EL (cell line): ENCODE measurements at regions not wholly inside any gene's neighbourhood (a gene's known extent, or its start where the extent isn't known, plus 50 kb on each side); places are given as distances from the start of the nearest gene placed in this dataset.
A peak's percentile ranks its signal among the peaks of the same experiment; 100 is the strongest.
"Not testable (repeated sequence)": the region's sequence is repeated elsewhere in the genome, so short reads cannot be mapped to it uniquely, and the experiment has no call there.

Source experiments
- DNase-seq: peaks from one replicate; pipeline ENCODE4 v3.0.0-alpha.2; 2016

- peak; percentile 28 for DNase-seq
Measured at GRCh38 chr10:8396675-8397074, 342.2 kb downstream of the GATA3 start.

DNA sequence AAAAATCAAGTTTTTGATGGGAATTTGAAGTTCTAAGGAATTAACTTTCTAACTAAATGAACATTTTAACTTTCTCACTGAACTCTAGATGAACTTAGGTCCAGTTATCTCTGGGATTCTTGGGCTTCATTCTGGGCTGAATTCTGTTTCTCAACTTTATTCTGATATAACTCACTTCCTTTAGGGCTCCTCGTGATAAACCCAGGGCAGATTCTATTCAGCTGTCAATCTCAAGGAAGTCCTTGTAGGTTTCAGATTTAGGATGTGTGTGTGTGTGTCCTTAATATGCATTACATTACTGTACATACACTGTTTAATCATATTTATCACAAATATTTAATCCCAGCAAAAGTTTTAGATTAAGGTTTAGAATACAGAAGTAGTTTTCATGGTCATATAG, 344.3 kb downstream of the GATA3 start:
- no peak for DNase-seq

- no peak for DNase-seq
Measured at GRCh38 chr10:8400151-8400550, 345.7 kb downstream of the GATA3 start.

GRCh38 chr10:8400892-8401291, 346.4 kb downstream of the GATA3 start:
- DNase-seq = no peak

- DNase-seq = no peak
Measured at GRCh38 chr10:8401531-8401930, 347.0 kb downstream of the GATA3 start.

DNA sequence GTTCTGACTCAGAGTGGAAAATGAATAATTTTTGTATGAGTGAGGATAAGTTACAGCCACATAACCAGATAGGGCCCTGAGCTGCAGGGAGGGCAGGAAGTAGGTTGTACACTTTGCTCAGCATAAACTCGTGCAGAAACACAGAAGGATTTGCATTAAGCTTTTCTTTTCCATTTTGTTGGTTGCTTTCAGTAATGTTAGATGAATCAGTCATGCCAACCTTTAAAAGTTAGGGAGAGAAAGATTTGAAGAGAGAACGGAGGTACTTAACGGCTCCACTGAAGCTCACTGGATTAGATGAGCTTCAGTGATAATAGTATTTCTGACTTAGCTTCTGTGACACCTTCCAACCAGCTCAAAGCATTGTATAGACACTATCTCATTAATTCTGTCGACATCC, 348.1 kb downstream of the GATA3 start:
- no peak for DNase-seq

DNA sequence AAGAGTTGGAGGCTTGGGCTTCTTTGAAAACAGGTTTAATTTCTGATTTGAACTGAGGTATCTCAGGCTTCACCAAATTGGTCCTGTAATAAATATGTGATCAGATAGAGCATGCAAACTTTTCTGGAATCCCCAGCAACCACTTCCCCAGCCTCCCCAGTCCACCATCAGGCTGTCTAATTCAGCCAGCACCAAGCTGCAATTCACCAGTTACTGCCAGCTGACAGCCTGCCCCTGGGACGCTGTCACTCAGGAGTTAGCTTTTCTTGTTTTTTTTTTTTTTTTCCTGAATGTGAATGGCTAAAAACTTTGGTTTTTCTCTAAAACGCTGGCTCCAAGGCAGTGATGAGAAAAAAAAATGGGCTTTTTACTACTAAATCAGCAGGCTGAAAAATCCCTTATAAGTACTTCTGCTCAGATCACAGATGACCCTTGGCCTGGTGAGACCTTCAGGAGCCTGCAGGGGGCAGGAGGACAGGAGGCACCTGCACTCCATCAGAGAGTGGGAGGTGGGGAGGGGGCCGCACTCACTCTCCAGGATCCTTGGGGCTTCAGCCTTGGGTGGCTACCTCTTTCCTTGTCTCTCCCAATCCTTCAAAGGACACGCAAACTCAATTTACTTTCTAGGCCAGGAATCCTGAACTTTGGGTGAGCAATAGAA, 349.4 kb downstream of the GATA3 start:
- no peak for DNase-seq

- DNase-seq = no peak
Measured at GRCh38 chr10:8404721-8405120, 350.2 kb downstream of the GATA3 start.

DNA sequence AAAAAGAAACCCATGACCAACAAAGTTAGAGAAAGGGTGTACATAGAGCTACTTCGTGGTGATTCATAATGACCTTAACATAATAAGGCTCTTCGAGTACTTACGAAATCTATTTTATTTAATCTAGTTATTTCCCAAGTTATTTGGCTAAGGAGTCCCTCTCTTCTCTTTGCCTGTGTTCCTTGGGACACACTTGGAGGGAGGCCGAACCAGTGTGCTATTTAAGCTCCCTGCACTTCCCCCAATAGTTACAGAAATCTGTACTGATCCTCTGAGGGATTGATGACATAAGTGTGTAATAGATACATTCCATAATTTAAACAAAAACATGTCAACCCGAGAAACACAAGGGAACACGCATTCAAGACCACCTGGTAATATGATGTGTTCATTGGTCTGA, 351.1 kb downstream of the GATA3 start:
- no peak for DNase-seq

DNA sequence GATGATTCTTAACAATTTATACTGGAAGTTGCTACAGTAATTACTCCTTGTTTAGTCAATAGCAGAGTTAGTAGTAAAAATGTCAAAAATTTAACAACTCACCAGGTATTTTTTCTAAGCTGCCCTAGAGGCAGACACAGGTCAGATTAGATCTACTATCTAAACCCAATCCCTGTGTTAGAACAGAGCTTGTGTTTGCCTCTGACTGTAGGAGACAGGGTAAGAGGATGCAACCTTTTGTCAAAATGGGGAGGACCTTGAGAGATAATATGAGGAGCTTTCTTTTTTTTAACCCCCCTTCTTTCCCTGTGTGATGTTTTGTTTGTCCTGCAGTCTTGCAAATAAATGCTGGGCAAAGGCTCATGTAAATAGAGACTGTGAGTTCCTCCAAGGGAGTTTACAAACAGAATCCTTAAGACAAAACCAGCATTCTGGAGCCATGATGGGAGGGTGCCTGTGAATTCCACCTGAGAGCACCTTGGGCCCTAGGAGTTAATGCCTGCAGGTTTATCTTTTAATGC, 353.1 kb downstream of the GATA3 start:
- DNase-seq = no peak

DNA sequence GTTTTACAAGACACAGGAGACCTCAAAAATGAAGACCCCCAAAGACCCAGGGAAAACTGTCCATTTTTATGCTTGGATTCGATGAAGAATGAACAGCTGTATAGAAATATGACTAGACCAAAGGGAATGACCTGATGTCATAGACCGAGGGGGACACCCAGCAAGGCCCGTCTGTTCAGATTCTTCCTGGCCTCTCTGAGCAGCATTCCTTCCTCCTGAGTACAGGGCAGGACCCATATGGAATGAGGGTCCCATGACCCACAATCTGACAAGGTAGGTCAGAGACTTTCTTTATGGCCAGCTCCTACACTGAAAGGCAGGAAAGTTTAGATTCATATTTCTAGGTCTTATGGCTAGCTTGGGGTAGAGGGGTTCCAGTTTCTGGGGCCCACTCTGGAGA, 356.0 kb downstream of the GATA3 start:
- no peak for DNase-seq

- DNase-seq = no peak
Measured at GRCh38 chr10:8412541-8412940, 358.1 kb downstream of the GATA3 start.

GRCh38 chr10:8415029-8415428, 360.5 kb downstream of the GATA3 start:
- DNase-seq = not testable (repeated sequence)

- DNase-seq = no peak
Measured at GRCh38 chr10:8416192-8416701, 361.8 kb downstream of the GATA3 start.

DNA sequence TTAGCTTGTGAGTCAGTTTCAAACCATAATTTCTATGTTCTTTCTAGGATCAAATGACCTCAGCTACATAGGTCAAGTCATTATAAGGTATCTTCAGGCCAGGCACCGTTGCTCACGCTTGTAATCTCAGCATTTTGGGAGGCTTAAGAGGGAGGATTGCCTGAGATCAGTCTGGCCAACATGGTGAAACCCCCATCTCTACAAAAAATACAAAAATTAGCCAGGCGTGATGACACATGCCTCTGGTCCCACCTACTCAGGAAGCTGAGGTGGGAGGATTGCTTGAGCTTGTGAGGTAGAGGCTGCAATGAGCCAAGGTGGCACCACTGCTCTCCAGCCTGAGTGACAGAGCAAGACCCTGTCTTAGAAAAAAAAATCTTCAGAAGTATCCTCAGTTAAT, 362.3 kb downstream of the GATA3 start:
- DNase-seq = no peak

GRCh38 chr10:8417631-8418030, 363.1 kb downstream of the GATA3 start:
- no peak for DNase-seq

- peak; percentile 4 for DNase-seq
Measured at GRCh38 chr10:8418631-8419030, 364.1 kb downstream of the GATA3 start.

- no peak for DNase-seq
Measured at GRCh38 chr10:8420182-8420581, 365.7 kb downstream of the GATA3 start.

DNA sequence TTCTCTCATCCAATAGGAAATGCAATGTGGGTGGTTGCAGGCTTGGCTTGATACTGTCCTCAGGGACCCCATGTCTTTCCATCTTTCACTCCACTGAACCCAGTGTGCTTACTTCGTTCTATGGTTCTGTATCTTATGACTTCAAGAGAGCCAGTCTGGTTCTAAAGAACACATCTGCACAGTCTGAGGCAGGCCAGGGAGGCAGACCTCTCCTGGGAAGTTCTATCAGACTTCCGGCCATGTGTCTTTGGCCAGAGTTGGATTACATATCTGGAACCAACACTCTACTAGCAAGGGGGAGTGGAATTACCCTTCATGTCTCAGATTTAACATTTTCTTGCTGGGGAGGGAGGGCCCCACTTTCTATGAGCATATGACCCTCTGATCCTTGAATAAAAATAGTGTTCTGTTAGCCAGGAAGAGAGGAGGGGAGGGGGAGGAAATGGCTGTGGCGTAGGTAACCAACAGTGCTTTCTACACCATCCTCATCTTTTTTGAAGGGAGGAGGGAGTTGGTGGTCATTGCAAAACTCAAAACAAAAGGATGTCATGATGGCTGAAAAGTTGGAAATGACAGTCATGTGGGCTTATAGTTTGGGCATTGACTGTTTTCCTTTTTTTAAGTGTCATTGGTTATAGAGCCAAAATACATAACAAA, 370.2 kb downstream of the GATA3 start:
- no peak for DNase-seq

- DNase-seq = no peak
Measured at GRCh38 chr10:8428654-8429053, 374.2 kb downstream of the GATA3 start.

DNA sequence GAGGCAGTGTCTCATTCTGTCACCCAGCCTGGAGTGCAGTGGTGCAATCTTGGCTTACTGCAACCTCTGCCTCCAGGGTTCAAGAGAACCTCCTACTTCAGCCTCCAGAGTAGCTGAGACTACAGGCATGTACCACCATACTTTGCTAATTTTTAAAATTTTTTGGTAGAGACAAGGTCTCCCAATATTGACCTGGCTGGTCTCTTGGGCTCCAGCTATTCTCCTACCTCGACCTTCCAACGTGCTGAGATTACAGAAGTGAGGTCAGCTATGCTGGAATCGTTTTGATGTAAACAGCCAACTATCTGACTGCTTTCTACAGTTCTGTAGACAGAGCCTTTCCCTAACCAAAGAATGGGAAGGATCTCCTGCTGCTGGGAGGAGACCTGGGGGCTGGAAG, 375.8 kb downstream of the GATA3 start:
- no peak for DNase-seq

DNA sequence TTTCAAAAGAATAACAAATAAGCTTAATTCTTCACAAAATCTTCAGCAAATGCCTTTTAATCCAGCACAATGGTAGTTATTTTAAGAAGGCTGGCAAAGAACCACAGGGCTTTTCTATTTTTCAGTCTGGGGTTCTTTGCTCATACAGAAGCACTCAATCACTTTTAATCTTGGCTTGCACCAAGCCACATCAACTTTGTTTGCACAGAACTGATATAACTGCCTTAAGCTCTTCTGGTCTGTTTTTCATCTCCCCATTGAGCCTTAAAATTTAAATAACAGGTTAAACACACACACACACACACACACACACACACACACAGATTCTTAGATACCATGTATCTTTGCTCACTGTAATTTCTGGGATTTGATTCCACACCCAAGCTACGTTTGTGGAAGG, 377.0 kb downstream of the GATA3 start:
- DNase-seq = no peak

DNA sequence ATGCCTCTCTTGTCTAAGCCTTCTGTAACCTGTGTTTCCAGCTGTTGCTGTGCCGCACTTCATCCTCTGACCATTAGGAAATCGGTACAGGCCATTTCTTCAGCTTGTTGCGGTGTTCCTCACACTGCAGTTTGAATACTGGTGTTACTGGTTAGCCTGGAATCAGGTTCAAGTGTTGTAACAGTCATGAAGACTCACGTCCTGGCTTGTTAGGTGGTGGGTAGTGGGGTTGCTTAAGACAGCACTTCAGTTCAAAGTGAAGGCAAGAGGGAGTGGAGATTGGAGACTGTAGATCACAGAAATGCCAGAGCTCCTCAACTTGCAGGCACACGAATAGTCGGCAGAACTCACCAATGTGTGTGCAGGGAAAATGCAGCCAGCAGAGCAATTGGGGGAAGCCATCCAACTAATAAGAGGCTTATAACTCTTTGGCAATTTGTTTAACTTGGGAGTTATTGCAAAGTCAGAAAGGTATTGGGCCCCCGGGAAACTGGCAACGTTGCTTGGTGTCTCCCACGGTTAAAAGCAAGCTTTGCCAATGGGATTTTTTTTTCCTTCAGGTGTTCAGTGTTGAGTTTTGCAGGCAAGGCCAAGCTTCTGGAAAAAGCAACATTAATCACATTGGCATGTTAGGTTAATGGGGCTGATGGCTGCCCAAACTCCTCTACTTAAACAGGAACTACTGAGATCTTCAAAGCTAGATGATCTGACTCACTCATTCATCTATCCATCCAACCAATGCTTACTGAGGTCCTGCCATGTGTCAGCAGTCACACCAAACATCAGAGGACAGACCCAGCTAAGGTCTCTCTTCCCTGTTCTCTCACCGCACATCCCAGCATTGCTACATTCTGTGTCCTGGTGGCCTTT, 380.9 kb downstream of the GATA3 start:
- DNase-seq = no peak

DNA sequence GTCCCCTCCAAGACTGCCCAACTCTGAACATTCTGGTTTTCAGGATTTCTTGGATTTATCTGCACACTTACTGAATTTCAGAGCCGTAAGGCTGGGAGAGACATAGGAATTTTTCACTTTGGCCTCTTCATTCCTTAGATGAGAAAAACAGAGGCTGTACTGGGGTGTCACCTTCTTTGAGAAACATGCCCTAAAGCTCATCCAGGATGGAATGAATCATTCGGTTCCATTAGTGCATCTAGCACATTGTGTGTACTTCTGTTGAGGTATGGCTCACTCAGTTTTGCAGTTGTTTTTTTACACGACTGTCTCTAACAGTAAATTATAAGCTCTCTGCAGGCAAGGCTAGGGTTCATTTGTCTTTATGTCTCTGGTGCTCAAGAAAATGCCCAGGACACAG, 383.4 kb downstream of the GATA3 start:
- DNase-seq = no peak
